ENCODE measurements at regions not wholly inside any gene's neighbourhood (a gene's known extent, or its start where the extent isn't known, plus 50 kb on each side); places are given as distances from the start of the nearest gene placed in this dataset.

- no peak for DNase-seq
Observed at GRCh38 chr1:162918151-162918754, 57.3 kb upstream of the CCDC190 start.

GRCh38 chr1:162916821-162917613, 56.0 kb upstream of the CCDC190 start:
- no peak for DNase-seq

GRCh38 chr1:162916407-162916806, 55.4 kb upstream of the CCDC190 start:
- DNase-seq: no peak

- no peak for DNase-seq
Observed at GRCh38 chr1:162914601-162915000, 53.6 kb upstream of the CCDC190 start.

GRCh38 chr1:162913345-162913744, 52.4 kb upstream of the CCDC190 start:
- DNase-seq: no peak

- DNase-seq: no peak
Observed at GRCh38 chr1:162912061-162912667, 51.2 kb upstream of the CCDC190 start.
